ENCODE measurements at regions not wholly inside any gene's neighbourhood (a gene's known extent, or its start where the extent isn't known, plus 50 kb on each side); places are given as distances from the start of the nearest gene placed in this dataset.

GRCh38 chr5:86127696-86128095, 490.0 kb upstream of the COX7C start:
- Mint-ChIP-seq H3K9me3 (no peaks in the 10 kb centered on the region), H3K36me3 (ENCODE audit: insufficient read depth in 1 of 3, low read depth in 3 of 3) (no peaks in the 10 kb centered on the region), H3K27ac (no peak overlapping the region), H3K4me1 (peaks cover 0 to 3% of the 10 kb centered on the region in 2 experiments; a peak in 1 of 4 replicates), H3K4me3 (no peak overlapping the region), H3K27me3 (ENCODE audit: low read depth) (no peaks in the 10 kb centered on the region)
- no peak overlapping the region for H3K9ac ChIP-seq (ENCODE audit: extremely low read depth, insufficient read length, low read length)
- H3K23me2 ChIP-seq (ENCODE audit: insufficient read length, low read depth, low read length, poor library complexity, severe bottlenecking) = no peaks in the 10 kb centered on the region
- H2AFZ ChIP-seq (ENCODE audit: low read length) = no peak overlapping the region
- H2BK12ac ChIP-seq (ENCODE audit: insufficient read length, low read depth, low read length) = no peak overlapping the region
- no peak overlapping the region for H3T11ph ChIP-seq (ENCODE audit: low read length)
- H3K23ac ChIP-seq (ENCODE audit: insufficient read length, low read depth, low read length) = no peak overlapping the region
- H3K79me2 ChIP-seq (ENCODE audit: insufficient read depth, low read length) = no peaks in the 10 kb centered on the region
- no peaks in the 10 kb centered on the region for H3K79me1 ChIP-seq (ENCODE audit: insufficient read depth, low read depth, low read length, poor library complexity, severe bottlenecking)
- H4K20me1 ChIP-seq (ENCODE audit: control insufficient read depth, insufficient read depth, insufficient read length) = no peaks in the 10 kb centered on the region
- no peak overlapping the region for H2BK20ac ChIP-seq (ENCODE audit: low read depth, low read length, poor library complexity, severe bottlenecking)
- DNase-seq = no peak
- H3K27ac ChIP-seq (ENCODE audit: insufficient read length, low read depth, low read length) = no peak overlapping the region
- no peaks in the 10 kb centered on the region for H3K4me1 ChIP-seq (ENCODE audit: insufficient read depth, low read length)
- no peak overlapping the region for H2BK15ac ChIP-seq (ENCODE audit: low read depth, low read length)
- H2AK5ac ChIP-seq (ENCODE audit: insufficient read length, low read length) = no peak overlapping the region
- H3K4ac ChIP-seq (ENCODE audit: low read depth, low read length) = no peak overlapping the region
- H2BK5ac ChIP-seq (ENCODE audit: insufficient read length, low read length) = no peak overlapping the region
- H3K18ac ChIP-seq (ENCODE audit: insufficient read length, low read depth, low read length) = no peak overlapping the region
- no peaks in the 10 kb centered on the region for H3K27me3 ChIP-seq (ENCODE audit: insufficient read depth, low read length)
- H4K91ac ChIP-seq (ENCODE audit: insufficient read length, low read depth, low read length) = no peak overlapping the region
- no peak overlapping the region for H4K5ac ChIP-seq (ENCODE audit: insufficient read length, low read depth, low read length)
- no peak overlapping the region for H2BK120ac ChIP-seq (ENCODE audit: low read depth, low read length, poor library complexity, severe bottlenecking)
- WGBS (ENCODE audit: extremely low coverage, insufficient read length, low lambda C conversion rate) = no CpG with 5 or more reads among the region's 1 CpG
- TF ChIP-seq CTCF (conservative IDR thresholded peaks at IDR 0.05) = no peak
- no peaks in the 10 kb centered on the region for H3K9me3 ChIP-seq (ENCODE audit: control insufficient read depth, low read depth, low read length)
- H4K8ac ChIP-seq (replicated peaks; ENCODE audit: insufficient read length, low read depth, low read length) = no peak overlapping the region
- H3K56ac ChIP-seq (ENCODE audit: insufficient read length, low read depth, low read length) = no peak overlapping the region
- no peak overlapping the region for H3K14ac ChIP-seq (ENCODE audit: insufficient read depth, low read length)
- no peak overlapping the region for H3K4me2 ChIP-seq (ENCODE audit: insufficient read depth, insufficient read length, low read length)

Data from H9 (cell line).